Kidney (tissue), 13 donors: ENCODE measurements at regions not wholly inside any gene's neighbourhood (a gene's known extent, or its start where the extent isn't known, plus 50 kb on each side); places are given as distances from the start of the nearest gene placed in this dataset.

Experiments used
- DNase-seq, 5 donors: peaks; one replicate each; pipeline ENCODE4 v3.0.0-alpha.2; 2013 to 2020
- FAIRE-seq: peaks from 2 replicates; lab custom pipeline; 2012; peaks lifted over from hg19 to GRCh38; lab: Jason Lieb, UNC
- H3K27ac ChIP-seq, 2 donors: one replicate each; pipeline ENCODE4 v1.7.0; 2013; ENCODE audit warnings: low read depth in 2 of 2, low read length in 2 of 2, inconsistent platforms in 1 of 2
- H3K27me3 ChIP-seq: one replicate; pipeline ENCODE4 v1.7.1; 2013; ENCODE audit warnings: low read length, inconsistent platforms; ENCODE audit not compliant: control insufficient read depth, insufficient read depth
- H3K36me3 ChIP-seq, 3 donors: one replicate each; pipeline versions ENCODE4 v1.7.0 to v1.7.1; 2013; ENCODE audit warnings: low read length in 3 of 3, control low read depth in 1 of 3, inconsistent platforms in 1 of 3; ENCODE audit not compliant: insufficient read depth in 3 of 3, control insufficient read depth in 2 of 3
- H3K4me1 ChIP-seq, 3 donors: one replicate each; pipeline versions ENCODE4 v1.7.0 to v1.7.1; 2013; ENCODE audit warnings: low read length in 3 of 3, inconsistent platforms in 1 of 3, low read depth in 1 of 3; ENCODE audit not compliant: control insufficient read depth in 2 of 3, insufficient read depth in 2 of 3
- H3K4me3 ChIP-seq, 3 donors: one replicate each; pipeline versions ENCODE4 v1.7.0 to v1.8.1; 2013; ENCODE audit warnings: low read length in 3 of 3, control low read depth in 1 of 3, inconsistent platforms in 1 of 3
- H3K9ac ChIP-seq, 3 donors: one replicate each; pipeline versions ENCODE4 v1.7.0 to v1.7.1; 2013; ENCODE audit warnings: low read length in 3 of 3, control low read depth in 1 of 3, inconsistent platforms in 1 of 3
- H3K9me3 ChIP-seq, 3 donors: one replicate each; pipeline versions ENCODE4 v1.7.0 to v1.7.1; 2013; ENCODE audit warnings: low read length in 3 of 3, control low read depth in 1 of 3, inconsistent platforms in 1 of 3; ENCODE audit not compliant: control insufficient read depth in 2 of 3, insufficient read depth in 1 of 3
- intact Hi-C: fragments of 100-400 bp; cut with DNase I; formaldehyde crosslinking; loops from one replicate; pipeline ENCODE4 v1.11.1; 2022
- TF ChIP-seq, protein P1 (sequence below): IDR thresholded peaks from 3 replicates; pipeline ENCODE4 v1.5.1; 2012; ENCODE audit warnings: mild to moderate bottlenecking, moderate library complexity, borderline replicate concordance; ENCODE audit not compliant: insufficient read depth; ENCODE audit errors: extremely low read depth
- donor health status: control.
- donor health status: control.
- donor health status: control.
- donor health status: control.
- donor health status: control.
- donor health status: DM: yes; HTN: yes; CAD: no.
- donor health status: Normal renal cell carcinoma (clear cell type).

GRCh38 chr3:59115364-59116232 lies 65.8 kb upstream of the CFAP20DC start:
- Histone ChIP-seq H3K27me3 (no peaks in the 10 kb centered on the region), H3K4me3 (no peak overlapping the region), H3K4me1 (no peaks in the 10 kb centered on the region), H3K36me3 (no peaks in the 10 kb centered on the region), H3K9me3 (no peaks in the 10 kb centered on the region), H3K9ac (no peak overlapping the region), H3K27ac (no peak overlapping the region)
- intact Hi-C loops: no loop called here
- TF ChIP-seq, protein P1, sequence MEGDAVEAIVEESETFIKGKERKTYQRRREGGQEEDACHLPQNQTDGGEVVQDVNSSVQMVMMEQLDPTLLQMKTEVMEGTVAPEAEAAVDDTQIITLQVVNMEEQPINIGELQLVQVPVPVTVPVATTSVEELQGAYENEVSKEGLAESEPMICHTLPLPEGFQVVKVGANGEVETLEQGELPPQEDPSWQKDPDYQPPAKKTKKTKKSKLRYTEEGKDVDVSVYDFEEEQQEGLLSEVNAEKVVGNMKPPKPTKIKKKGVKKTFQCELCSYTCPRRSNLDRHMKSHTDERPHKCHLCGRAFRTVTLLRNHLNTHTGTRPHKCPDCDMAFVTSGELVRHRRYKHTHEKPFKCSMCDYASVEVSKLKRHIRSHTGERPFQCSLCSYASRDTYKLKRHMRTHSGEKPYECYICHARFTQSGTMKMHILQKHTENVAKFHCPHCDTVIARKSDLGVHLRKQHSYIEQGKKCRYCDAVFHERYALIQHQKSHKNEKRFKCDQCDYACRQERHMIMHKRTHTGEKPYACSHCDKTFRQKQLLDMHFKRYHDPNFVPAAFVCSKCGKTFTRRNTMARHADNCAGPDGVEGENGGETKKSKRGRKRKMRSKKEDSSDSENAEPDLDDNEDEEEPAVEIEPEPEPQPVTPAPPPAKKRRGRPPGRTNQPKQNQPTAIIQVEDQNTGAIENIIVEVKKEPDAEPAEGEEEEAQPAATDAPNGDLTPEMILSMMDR: no peak
- DNase-seq (no peak), FAIRE-seq (no peak)

GRCh38 chr3:59107856-59108815 lies 58.3 kb upstream of the CFAP20DC start:
- FAIRE-seq (no peak), DNase-seq (no peak)
- Histone ChIP-seq H3K9ac (no peak overlapping the region), H3K27me3 (no peaks in the 10 kb centered on the region), H3K9me3 (no peaks in the 10 kb centered on the region), H3K4me1 (no peaks in the 10 kb centered on the region), H3K4me3 (no peak overlapping the region), H3K36me3 (no peaks in the 10 kb centered on the region), H3K27ac (no peak overlapping the region)
- intact Hi-C loops: no loop called here
- TF ChIP-seq, protein P1: no peak

GRCh38 chr3:59106085-59106648 lies 56.3 kb upstream of the CFAP20DC start:
- TF ChIP-seq, protein P1: no peak
- Histone ChIP-seq H3K36me3 (no peaks in the 10 kb centered on the region), H3K27ac (no peak overlapping the region), H3K9ac (no peak overlapping the region), H3K4me3 (no peak overlapping the region), H3K9me3 (no peaks in the 10 kb centered on the region), H3K4me1 (no peaks in the 10 kb centered on the region), H3K27me3 (no peaks in the 10 kb centered on the region)
- FAIRE-seq (no peak), DNase-seq (no peak)
- intact Hi-C loops: no loop called here
